GM19397 (cell line): ENCODE measurements at regions not wholly inside any gene's neighbourhood (a gene's known extent, or its start where the extent isn't known, plus 50 kb on each side); places are given as distances from the start of the nearest gene placed in this dataset.

ENCODE experiments used
- ATAC-seq: cut with Tn5 transposase; IDR thresholded peaks from one replicate; pipeline ENCODE4 v1.9.1; 2021; ENCODE audit warnings: mild to moderate bottlenecking, moderate library complexity; ENCODE audit not compliant: unreplicated experiment

DNA sequence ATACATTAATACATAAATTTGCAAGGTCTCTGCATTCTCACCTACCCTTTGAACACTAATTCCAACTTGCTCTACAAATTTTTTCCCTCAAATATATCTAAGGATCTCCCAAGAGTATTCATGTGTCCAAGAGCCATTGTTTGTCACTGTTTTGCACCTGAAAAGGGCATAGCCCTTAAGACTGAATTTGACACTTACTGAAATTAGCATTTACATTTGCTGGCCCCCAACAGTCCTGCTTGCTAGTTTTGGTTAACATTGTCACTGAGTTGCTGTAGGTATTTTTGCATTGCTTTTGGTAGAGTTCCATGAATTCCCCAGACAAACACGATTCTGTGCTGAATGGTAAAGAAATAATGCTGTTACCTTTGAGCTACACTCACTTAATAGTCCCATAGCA is 57.3 kb downstream of the KCNA4 start:
- ATAC-seq: no peak

DNA sequence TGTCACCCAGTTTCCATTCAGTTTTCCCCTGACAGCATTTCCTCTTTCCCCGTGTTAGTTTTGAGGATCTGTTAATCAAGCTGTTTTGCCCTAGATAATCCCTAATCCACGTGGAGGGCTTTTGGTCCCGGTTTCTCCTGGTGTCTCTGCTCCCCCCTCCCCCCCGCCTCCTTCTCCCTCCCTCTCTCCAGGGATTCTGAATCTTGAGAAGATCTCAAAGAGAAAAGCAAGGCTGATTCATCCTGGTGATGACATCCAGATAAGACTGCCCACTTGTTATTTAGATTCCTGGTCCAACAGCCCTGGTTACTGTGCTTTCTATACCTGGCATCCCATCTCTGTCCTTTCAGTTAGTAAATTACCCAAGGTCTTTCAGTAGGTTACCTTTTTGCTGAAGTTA is 59.4 kb downstream of the KCNA4 start:
- ATAC-seq: no peak

DNA sequence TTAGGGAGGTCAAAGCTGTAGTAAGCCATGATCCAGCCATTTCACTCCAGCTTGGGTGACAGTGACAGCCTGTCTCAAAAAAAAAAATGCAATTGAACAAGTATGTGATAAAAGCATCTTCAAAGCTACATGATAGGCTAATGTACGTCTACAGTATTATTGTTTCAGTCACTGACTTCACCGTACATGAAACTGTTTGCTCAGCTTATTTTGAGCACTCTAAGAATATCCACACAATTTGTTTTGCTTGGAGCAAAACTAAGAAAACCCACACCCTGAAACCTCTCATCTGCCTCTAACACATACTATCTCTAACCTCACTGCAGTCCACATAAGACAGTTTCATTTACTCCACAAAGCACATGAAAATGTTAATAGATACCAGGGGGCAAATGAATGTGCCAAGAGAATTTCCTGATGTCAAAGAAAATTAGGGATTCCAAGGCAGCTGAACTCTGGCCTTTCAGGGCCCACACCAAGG is 60.7 kb downstream of the KCNA4 start:
- ATAC-seq: no peak

DNA sequence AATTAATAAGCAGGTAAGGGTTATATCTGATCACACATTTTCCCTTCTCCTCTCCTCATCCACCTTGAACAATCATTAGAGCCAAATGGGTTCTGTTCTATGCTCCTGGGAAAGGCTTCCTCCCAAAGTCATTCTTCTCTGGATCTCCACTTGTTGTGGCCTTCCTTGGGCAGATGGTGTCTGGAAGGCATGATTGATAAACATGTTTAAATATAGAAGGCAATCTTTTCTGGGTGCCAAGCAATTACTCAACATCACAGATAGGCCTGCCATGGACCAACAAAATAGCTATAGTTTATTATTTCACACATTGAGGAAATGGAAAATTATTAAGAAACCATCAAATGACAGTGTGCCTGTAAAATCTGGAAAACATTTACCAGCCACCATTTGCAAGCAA is 73.5 kb downstream of the KCNA4 start:
- ATAC-seq: no peak

DNA sequence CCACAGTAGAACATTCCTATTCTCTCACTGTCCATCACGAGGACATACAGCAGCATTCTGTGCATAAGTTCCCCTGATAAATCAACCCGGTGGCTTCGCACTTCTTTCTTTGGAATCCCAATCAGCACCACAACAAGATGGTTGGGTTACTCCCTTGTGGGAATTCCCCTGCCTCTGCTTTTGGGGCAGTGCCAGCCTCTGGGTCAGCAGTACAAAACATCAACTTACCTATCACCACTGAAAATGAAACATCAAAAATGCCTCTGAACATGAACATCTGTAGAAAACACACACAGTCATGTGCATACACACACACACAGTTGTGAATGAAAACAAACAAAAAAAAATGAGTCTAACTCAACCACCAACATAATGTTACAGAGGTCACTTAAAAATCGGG is 79.3 kb downstream of the KCNA4 start:
- no peak for ATAC-seq

DNA sequence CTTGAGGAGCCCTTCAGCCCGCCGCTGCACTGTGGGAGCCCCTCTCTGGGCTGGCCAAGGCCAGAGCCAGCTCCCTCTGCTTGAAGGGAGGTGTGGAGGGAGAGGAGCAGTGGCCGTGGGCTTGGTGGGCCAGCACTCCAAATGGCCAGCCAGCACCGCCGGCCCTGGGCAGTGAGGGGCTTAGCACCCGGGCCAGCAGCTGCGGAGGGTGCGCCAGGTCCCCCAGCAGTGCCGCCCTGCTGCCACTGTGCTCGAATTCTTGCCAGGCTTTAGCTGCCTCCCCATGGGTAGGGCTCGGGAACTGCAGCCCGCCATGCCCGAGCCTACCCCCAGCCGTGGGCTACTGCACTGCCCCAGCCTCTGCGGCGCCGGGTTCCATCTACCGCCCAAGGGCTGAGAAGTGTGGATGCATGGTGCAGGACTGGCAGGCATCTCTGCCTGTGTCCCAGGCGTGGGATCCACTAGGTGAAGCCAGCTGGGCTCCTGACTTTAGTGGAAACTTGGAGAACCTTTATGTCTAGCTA is 82.7 kb downstream of the KCNA4 start:
- ATAC-seq: no peak

DNA sequence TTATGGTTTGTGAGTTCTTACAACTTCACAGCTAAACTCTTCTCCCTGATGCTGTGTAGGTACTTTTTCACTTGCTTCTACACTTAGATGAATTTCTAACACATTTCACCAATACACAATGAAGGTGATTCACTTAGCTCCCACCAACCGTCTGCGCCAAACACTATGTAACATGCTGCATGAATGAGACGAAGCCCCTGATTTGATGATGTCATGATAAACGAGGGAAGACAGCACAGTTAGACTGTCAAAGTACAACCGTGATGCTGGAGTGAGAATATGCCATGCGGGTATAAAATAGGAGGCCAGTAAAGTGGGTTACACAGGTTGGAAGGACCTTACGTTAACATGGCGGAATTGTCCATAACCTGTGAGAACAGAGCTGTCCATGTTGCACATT is 100.8 kb downstream of the KCNA4 start:
- ATAC-seq: no peak

DNA sequence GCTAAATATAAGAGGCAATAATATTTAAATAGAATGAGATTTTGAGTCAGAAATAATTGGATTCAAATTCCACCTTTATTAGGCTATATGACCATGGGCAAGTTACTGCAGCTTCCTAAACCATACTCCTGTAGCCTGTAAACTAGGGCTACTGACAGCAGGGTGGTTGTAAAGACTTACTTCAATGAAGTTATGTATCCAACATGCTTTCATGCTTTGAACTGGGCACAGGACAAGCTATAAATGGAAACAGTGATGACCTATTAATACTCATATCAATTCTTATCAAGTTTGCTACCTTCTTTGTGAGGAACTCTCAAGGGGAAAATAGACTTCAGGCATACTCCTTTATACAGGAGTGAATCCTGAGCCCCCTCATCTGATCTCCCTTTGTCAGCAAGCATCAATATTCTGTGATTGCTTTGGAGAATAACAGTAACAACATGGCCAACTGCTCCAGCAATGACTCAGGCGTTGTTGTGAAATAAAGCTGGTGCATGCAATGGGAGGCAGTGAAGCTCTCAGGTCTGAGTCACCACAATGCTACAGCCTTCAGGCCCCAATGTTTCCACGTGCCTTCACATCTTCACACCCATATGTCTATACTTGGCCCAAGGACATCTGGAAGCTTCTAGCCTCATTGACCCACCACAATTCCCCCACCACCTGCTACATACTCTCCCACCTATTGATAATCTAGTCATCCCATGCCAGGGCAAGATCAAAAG is 102.5 kb downstream of the KCNA4 start:
- ATAC-seq: no peak

DNA sequence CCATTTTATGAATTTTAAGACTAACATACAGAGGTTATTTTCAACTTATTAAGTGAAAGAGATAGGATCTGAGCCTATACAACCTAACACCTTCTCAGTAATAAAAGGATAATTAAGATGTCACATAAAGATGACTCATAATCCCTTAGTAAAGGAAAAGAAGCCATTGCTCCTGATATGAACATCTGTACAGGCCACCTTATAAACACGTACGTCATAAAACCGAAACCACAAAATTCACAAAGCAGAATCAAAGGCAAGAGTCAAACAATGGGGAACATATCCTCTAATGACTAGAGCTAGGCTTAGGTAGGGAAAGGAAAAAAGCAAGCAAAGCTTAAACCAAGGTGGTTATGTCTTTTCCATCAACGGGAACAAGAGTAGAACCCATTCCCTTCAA is 103.5 kb downstream of the KCNA4 start:
- ATAC-seq: no peak

DNA sequence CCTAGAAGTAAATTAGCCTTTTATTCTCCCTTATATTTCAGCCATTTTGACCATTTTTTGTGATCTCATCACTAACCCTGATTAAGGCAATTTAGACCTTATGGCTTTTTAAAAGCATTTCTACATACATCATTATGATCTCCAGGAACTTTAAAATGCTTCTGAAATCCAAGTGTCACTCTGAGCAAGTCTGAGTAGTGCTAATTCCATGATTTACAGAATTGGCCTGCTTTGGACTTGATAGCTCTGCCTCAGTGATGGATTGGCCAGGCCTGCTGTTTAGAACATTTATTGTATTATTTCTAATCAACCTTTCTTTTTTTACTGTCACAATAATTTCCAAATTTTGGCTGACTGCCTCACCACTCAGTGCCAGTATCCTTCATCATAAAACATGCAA is 116.4 kb downstream of the KCNA4 start:
- ATAC-seq: no peak

DNA sequence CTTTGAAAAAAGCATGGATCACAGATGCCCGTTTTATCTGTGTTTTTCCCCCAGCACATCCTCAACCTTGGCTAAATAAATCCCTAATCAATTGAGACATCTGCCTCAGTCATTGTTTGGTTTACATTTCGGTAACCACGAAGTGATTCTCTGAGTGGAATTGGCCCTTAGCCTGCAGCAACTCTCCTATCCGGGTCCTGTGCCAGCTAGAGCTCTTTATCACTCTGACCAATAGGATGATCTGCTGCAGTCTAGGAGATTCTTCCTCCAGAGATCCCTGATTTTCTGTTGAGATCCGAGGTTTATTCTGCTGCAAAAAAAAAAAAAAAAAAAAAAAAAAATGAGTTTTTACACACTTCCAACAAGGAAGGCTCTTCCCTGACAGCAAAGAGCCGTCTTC is 137.3 kb downstream of the KCNA4 start:
- no peak for ATAC-seq

DNA sequence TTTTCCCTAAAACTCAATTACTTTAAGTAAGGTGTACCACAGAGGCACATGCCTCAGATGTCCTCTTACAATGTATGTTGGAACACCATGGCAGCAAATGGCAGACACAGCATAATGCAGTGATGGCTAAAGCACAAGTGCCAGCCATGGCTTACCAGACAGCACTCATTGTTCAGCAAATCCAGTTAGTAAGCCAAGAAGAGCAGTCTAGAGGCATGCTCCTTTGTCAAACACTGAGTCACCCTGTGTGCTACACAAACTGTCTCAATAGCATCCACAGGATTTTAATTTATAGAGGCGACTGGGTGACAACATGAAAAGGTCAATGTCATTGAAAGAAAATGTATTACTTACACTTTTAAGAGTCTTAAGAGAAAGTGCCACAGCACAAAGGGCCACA is 140.6 kb downstream of the KCNA4 start:
- no peak for ATAC-seq

DNA sequence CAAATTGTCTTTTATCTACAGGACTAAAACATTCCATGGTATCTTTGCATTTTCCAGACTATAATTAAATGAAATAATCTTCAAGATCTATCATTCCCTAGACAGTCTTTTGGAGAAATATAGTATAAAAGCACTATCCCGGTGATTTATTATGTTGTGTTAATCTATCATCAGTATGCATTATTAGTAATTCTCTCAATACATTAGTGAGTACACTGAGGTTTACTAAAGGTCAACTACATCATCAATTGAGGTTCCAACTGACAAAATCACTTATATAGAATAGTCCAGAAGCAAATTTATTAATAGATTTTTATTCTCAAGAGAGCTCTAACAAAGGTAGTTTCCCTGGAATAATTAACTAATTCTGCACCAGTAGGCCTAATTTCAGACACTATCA is 169.6 kb downstream of the KCNA4 start:
- no peak for ATAC-seq

DNA sequence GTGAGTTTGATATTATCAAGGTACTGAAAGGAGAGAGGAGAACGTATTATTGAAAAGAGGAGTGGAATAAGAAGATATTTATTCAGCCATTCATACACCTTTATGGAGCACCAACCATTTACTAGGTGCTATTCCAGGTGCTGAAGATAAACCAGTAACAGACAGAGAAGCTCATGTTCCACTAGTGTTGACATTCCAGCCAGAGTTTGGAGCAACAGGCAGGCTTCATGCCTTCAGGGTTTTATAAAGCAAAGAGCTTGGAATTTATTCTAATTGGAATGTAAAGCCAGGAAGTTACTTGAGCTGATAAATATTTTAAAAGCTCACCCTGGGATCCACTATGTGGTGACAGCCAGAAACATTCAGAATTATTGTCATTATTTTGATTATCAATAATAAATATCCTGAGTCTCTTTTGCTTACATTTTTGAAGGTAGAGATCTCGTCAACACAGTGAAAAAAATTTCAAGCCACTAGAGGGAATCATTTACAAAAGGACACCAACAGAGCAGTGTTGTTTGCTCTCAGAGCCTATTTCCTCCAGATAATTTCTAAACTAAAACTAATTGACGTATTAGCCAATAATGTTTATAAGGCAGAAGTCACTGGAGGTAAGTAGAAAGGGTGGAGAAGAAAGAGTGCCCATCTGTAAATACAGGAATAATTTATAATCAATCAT is 172.0 kb downstream of the KCNA4 start:
- ATAC-seq: no peak

DNA sequence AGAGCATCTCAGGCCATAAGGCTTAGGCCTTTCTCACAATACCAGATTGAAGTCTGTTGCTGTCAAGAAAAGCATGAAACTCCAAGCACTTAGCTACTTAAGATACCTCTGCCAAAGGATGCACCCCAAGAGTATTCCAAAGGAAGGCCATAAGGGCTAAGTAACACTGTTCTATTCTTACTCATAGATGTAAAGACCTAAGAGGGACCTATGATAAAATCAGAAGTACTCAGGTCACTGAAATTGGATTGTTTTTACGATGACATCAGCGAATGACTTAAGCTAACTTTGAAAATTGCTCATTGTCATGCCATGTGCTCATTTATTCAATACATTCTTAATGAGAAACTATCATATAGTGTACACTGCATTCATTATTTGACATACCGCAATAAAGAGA is 172.8 kb downstream of the KCNA4 start:
- ATAC-seq: no peak

DNA sequence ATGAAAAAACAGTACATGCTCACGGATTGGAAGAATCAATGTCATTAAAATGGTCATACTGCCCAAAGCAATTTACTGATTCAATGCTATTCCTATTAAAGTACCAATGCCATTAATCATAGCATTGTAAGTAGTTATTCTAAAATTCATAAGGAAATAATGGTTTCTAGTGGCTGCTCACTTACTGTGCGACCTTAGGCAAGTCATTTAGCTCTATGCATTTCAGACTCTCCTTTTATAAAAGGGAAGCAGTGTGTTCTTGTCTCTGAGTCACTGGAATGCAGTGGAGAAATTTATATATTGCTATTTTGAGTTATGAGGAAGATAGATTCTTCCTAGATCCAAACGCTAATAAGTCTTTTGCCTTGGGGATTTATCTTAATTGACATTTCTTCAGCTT is 174.8 kb downstream of the KCNA4 start:
- no peak for ATAC-seq

DNA sequence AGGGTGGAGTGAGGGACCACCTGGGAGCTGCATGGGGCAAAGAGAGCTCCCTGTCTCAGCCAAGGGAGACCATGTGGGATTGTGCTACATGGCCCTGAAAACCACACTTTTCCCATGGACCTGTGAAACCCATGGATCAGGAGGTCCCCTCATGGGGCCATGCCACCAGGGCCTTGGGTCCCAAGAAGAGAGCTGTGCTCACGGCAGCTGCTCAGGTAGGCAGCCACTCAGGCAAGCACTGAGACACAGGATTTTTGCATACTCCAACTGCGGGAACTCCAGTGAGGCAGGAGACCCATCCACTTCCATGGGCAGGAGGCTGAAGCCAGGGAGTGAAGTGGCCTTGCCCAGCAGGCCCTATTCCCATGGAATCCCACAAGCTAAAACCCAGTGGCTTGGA is 190.0 kb downstream of the KCNA4 start:
- ATAC-seq: no peak

DNA sequence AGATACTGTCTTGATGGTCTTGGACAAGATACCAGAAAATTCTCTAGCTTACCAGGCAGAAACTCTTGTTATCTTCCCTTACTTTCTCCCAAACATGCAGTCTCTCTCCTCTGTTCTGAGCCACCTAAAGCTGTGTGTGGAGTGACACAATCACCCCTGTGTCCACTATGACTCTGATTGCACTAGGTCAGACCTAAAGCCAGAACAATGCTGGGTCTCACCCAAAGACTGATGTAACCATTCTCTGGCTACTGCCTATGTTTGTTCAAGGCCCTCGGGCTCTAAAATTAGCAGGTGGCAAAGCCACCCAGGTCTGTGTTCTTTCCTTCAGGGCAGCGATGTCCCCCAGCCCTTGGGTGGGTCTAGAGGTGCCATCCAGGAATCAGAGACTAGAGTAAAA is 200.5 kb downstream of the KCNA4 start:
- no peak for ATAC-seq

DNA sequence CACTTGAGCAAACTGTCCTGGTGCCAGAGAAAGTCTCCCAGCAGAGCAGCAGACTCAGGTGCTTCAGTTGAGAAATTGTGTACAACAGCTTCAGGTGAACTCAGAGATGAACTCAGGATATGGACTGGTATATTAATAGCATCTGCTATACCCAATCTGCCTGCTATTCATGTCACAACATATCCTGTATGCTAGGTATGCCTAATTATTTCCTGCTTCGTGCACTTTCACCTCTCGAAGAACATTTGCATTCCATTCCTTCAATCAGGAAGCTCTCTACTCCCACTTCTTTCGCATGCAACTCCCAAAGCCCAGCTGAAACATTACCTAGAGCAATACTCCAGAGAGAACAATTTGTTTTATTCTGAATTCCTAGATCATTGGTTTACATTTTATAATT is 207.7 kb downstream of the KCNA4 start:
- ATAC-seq: no peak

DNA sequence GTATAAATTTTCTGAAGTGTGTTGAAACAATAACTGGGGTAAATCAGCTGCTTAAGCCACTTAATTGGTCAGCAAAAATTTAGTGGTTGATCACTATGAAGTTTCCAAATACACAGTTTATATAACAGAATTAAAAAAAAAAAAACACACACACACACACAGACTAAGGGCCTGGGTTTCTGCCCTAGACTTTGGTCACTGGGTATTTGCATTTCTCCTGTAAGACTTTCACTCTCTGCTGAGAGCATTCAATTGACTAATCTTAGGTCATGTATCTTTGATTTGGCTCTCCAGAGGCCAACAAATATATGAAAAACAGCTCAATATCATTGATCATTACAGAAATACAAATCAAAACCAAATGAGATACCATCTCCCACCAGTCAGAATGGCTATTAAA is 214.3 kb downstream of the KCNA4 start:
- no peak for ATAC-seq

DNA sequence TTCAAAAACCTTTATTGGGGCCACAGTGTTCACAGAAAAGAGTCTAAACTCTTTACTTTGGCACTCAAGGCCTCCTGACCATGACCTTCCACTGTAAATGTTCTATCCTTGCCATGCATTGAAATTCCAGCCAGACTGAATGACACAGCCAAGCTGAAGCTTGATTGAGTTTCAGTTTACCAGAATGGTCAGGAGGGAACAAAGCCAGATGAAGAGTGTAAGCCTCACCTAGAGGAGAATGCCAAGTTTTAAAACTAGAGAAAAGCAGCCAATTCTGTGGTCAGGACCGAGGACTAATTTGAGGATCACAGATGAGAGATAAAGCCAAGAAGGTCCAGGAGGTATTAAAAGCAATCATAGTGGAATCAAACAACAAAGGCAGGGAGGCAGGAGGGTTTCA is 215.3 kb downstream of the KCNA4 start:
- no peak for ATAC-seq

DNA sequence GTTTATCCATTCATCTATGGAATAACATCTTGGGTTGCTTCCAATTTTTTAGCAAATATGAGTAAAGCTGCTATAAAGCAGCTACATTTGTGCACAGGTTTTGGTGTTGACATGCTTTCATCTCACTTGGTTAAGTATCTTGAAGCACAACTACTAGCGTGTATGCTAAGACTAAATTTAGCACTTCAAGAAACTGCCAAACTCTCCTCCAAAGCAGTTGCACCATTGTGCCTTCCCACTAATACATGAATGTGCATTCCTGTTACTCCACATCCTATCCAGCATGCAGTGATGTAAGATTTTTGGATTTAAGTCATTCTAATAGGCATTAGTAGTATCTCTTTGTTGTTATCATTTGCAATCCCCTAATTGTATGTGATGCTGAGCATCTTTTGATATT is 230.7 kb downstream of the KCNA4 start:
- no peak for ATAC-seq

DNA sequence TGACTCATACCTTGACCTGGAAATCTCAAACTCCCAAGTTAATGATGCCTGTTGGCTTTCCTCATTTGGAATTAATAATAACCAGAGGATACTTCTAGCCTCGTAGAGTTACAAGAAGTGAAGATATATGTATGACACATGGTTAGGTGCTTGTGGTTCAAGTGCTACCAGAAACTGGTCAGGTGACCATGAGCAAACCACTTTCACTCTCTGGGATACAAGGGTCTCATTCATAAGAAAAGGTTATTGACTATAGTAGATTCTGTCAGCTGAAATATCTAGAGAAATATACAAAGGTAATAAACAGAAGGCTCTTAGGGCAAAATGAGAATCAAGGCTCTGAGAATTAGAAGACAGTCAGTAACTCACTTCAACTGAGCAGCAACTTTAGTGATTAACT is 233.3 kb downstream of the KCNA4 start:
- ATAC-seq: no peak
